OCI-LY1 (cell line): ENCODE measurements at regions not wholly inside any gene's neighbourhood (a gene's known extent, or its start where the extent isn't known, plus 50 kb on each side); places are given as distances from the start of the nearest gene placed in this dataset.

Experiments
- CTCF ChIP-seq: fragments of 200-600 bp; sonication (generic), shearing (Covaris generic); IDR thresholded peaks from 2 replicates; pipeline ENCODE4 v1.5.1; 2017; ENCODE audit warnings: mild to moderate bottlenecking, antibody characterized with exemption, low read length, moderate library complexity, mixed read lengths
- EZH2 ChIP-seq: fragments of 200-600 bp; sonication (generic), shearing (Covaris generic); IDR thresholded peaks from 2 replicates; pipeline ENCODE4 v1.8.0; 2017; ENCODE audit warnings: borderline replicate concordance, mixed run types, mild to moderate bottlenecking, antibody characterized with exemption, low read length, moderate library complexity, mixed read lengths

DNA sequence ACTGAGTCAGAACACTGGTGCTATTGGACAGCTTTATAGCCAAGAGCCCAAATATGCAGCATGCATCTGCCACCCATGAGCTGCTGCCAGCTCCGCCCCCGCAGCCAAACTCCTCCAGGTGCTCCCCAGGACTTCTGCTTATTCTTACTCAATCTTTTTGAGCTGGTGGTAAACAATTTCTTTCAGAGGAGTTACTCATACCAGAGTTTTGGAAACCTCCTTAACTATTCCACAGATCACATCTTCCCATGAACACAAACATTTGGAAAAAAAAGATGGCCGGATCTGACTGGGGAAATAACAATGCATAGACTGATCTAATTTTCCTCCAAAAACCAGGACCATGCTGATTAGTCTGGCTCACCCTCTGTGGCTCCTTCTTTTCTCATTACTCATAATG lies 399.9 kb downstream of the GPM6A start:
- no peak for TF ChIP-seq CTCF
- TF ChIP-seq EZH2, result no peak
